ENCODE measurements at regions not wholly inside any gene's neighbourhood (a gene's known extent, or its start where the extent isn't known, plus 50 kb on each side); places are given as distances from the start of the nearest gene placed in this dataset.

DNA sequence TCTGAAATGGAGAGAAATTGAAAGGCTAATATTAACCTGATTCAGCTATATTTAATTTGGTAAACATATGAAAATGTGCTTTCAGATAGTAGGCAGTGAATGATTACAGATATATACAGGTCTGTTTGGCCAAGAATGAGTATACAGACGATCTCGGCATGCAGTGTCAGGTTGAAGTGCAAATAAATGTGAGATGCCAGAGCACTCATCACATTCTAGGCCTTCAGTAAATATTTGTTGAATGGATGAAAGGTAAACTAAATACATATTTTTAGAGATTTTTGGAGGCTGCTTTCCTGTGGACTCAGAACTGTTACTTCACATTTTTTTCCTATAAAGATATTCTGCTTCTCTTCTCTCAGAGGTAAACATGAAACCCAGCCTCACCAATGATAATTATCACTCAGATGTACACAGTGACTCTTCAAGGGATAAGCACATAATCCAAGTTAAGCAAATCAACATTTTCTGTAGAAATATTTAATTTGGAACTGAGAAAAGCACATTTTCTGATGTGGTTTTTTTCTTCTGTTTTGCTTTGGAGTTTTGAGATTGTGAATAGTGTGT lies 702.9 kb downstream of the BRINP3 start:
- TF ChIP-seq, protein P1, sequence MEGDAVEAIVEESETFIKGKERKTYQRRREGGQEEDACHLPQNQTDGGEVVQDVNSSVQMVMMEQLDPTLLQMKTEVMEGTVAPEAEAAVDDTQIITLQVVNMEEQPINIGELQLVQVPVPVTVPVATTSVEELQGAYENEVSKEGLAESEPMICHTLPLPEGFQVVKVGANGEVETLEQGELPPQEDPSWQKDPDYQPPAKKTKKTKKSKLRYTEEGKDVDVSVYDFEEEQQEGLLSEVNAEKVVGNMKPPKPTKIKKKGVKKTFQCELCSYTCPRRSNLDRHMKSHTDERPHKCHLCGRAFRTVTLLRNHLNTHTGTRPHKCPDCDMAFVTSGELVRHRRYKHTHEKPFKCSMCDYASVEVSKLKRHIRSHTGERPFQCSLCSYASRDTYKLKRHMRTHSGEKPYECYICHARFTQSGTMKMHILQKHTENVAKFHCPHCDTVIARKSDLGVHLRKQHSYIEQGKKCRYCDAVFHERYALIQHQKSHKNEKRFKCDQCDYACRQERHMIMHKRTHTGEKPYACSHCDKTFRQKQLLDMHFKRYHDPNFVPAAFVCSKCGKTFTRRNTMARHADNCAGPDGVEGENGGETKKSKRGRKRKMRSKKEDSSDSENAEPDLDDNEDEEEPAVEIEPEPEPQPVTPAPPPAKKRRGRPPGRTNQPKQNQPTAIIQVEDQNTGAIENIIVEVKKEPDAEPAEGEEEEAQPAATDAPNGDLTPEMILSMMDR (IDR thresholded peaks at IDR 0.05; ENCODE audit: borderline replicate concordance, extremely low read depth, low read length, poor library complexity, severe bottlenecking): no peak
- no peak for TF ChIP-seq EZH2 (IDR thresholded peaks at IDR 0.05; ENCODE audit: borderline replicate concordance, low read depth, low read length, severe bottlenecking)
